ENCODE measurements at regions not wholly inside any gene's neighbourhood (a gene's known extent, or its start where the extent isn't known, plus 50 kb on each side); places are given as distances from the start of the nearest gene placed in this dataset.

DNA sequence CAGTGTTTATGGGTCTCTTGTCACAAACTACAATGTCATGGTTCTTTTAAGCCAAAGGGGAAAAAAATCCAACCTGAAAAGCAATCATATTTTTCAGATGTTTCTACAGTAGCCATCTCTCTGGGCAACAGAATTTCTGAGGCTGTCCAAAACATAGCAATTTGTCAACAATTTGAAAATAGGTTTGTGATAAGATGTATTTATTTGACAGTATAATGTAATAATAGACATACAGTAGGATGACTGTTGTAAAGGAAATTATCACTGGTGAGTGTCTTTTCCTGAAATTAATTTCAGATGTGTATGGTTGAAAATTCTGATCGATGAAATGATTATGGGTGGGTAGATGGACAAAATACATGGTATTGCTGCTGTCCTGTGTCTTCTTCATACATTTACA lies 1230.1 kb upstream of the CDH2 start:
- Histone ChIP-seq H3K4me1 (no peaks in the 10 kb centered on the region), H3K9me3 (no peaks in the 10 kb centered on the region), H3K27ac (no peak overlapping the region), H3K4me3 (no peak overlapping the region), H3K4me2 (no peak overlapping the region)
- no peak for FAIRE-seq
- no peak for ATAC-seq
- TF ChIP-seq GATA3 (IDR thresholded peaks at IDR 0.05; ENCODE audit: borderline replicate concordance) (no peak), ESRRA (IDR thresholded peaks at IDR 0.05; ENCODE audit: borderline replicate concordance, low read length) (no peak), SREBF2 (IDR thresholded peaks at IDR 0.05) (no peak), RAD21 (conservative IDR thresholded peaks at IDR 0.05 in 1 of 2, IDR thresholded peaks at IDR 0.05 in 1 of 2) (no peak), TP53 (CRISPR knock-in tag; IDR thresholded peaks at IDR 0.05) (no peak), ZC3H11A (IDR thresholded peaks at IDR 0.05) (no peak), ZFP36 (IDR thresholded peaks at IDR 0.05; ENCODE audit: borderline replicate concordance, partially characterized antibody) (no peak), ZSCAN20 (CRISPR knock-in tag; IDR thresholded peaks at IDR 0.05) (no peak), RARB (CRISPR knock-in tag; IDR thresholded peaks at IDR 0.05) (no peak), NPAS2 (CRISPR knock-in tag; IDR thresholded peaks at IDR 0.05; ENCODE audit: borderline replicate concordance) (no peak), FOSB (CRISPR knock-in tag; IDR thresholded peaks at IDR 0.05) (no peak)
- TF ChIP-seq, protein P1, sequence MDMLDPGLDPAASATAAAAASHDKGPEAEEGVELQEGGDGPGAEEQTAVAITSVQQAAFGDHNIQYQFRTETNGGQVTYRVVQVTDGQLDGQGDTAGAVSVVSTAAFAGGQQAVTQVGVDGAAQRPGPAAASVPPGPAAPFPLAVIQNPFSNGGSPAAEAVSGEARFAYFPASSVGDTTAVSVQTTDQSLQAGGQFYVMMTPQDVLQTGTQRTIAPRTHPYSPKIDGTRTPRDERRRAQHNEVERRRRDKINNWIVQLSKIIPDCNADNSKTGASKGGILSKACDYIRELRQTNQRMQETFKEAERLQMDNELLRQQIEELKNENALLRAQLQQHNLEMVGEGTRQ (IDR thresholded peaks at IDR 0.05): no peak
- TF ChIP-seq, protein P2, sequence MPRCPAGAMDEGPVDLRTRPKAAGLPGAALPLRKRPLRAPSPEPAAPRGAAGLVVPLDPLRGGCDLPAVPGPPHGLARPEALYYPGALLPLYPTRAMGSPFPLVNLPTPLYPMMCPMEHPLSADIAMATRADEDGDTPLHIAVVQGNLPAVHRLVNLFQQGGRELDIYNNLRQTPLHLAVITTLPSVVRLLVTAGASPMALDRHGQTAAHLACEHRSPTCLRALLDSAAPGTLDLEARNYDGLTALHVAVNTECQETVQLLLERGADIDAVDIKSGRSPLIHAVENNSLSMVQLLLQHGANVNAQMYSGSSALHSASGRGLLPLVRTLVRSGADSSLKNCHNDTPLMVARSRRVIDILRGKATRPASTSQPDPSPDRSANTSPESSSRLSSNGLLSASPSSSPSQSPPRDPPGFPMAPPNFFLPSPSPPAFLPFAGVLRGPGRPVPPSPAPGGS (IDR thresholded peaks at IDR 0.05): no peak
- TF ChIP-seq, protein P3, sequence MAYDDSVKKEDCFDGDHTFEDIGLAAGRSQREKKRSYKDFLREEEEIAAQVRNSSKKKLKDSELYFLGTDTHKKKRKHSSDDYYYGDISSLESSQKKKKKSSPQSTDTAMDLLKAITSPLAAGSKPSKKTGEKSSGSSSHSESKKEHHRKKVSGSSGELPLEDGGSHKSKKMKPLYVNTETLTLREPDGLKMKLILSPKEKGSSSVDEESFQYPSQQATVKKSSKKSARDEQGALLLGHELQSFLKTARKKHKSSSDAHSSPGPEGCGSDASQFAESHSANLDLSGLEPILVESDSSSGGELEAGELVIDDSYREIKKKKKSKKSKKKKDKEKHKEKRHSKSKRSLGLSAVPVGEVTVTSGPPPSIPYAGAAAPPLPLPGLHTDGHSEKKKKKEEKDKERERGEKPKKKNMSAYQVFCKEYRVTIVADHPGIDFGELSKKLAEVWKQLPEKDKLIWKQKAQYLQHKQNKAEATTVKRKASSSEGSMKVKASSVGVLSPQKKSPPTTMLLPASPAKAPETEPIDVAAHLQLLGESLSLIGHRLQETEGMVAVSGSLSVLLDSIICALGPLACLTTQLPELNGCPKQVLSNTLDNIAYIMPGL (CRISPR knock-in tag; IDR thresholded peaks at IDR 0.05; ENCODE audit: borderline replicate concordance): no peak
- TF ChIP-seq, protein P4, sequence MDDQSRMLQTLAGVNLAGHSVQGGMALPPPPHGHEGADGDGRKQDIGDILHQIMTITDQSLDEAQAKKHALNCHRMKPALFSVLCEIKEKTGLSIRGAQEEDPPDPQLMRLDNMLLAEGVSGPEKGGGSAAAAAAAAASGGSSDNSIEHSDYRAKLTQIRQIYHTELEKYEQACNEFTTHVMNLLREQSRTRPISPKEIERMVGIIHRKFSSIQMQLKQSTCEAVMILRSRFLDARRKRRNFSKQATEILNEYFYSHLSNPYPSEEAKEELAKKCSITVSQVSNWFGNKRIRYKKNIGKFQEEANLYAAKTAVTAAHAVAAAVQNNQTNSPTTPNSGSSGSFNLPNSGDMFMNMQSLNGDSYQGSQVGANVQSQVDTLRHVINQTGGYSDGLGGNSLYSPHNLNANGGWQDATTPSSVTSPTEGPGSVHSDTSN (IDR thresholded peaks at IDR 0.05): no peak
- WGBS (ENCODE audit: missing lambda C conversion rate): 9% methylated on average over 1 of the region's 1 CpG
- no peak for DNase-seq (ENCODE audit: low read depth in 1 of 2, low spot score in 1 of 2)
- CTCF ChIA-PET: no interaction called here
- POLR2A ChIA-PET: no interaction called here

DNA sequence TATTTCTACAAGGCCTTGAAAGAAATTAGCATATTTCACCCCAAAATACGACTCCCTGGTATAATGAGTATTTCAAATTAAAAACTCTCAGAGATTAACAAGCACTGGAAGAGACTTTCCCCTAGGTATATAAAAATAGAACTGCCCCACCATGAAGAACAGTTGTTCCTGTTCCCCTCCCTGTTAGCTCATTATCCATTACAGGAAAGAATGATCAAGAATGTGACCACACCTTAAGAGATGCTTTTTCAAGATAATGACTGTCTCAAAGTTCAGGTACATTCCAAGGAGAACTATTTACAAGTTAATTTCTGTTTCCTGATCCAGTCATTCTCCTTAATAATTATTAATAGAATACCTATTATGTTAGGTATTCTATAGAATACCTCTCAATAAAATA lies 1220.6 kb upstream of the CDH2 start:
- Histone ChIP-seq H3K27ac (no peak overlapping the region), H3K4me2 (no peak overlapping the region), H3K4me1 (no peaks in the 10 kb centered on the region), H3K4me3 (no peak overlapping the region), H3K9me3 (no peaks in the 10 kb centered on the region)
- ChIA-PET POLR2A (no interaction called here), CTCF (no interaction called here)
- FAIRE-seq (no peak), DNase-seq (ENCODE audit: low read depth in 1 of 2, low spot score in 1 of 2) (no peak), ATAC-seq (no peak)
- WGBS (ENCODE audit: missing lambda C conversion rate): 48% methylated on average over 1 of the region's 1 CpG
- TF ChIP-seq, protein P5, sequence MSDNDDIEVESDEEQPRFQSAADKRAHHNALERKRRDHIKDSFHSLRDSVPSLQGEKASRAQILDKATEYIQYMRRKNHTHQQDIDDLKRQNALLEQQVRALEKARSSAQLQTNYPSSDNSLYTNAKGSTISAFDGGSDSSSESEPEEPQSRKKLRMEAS (IDR thresholded peaks at IDR 0.05): no peak
- TF ChIP-seq, protein P6, sequence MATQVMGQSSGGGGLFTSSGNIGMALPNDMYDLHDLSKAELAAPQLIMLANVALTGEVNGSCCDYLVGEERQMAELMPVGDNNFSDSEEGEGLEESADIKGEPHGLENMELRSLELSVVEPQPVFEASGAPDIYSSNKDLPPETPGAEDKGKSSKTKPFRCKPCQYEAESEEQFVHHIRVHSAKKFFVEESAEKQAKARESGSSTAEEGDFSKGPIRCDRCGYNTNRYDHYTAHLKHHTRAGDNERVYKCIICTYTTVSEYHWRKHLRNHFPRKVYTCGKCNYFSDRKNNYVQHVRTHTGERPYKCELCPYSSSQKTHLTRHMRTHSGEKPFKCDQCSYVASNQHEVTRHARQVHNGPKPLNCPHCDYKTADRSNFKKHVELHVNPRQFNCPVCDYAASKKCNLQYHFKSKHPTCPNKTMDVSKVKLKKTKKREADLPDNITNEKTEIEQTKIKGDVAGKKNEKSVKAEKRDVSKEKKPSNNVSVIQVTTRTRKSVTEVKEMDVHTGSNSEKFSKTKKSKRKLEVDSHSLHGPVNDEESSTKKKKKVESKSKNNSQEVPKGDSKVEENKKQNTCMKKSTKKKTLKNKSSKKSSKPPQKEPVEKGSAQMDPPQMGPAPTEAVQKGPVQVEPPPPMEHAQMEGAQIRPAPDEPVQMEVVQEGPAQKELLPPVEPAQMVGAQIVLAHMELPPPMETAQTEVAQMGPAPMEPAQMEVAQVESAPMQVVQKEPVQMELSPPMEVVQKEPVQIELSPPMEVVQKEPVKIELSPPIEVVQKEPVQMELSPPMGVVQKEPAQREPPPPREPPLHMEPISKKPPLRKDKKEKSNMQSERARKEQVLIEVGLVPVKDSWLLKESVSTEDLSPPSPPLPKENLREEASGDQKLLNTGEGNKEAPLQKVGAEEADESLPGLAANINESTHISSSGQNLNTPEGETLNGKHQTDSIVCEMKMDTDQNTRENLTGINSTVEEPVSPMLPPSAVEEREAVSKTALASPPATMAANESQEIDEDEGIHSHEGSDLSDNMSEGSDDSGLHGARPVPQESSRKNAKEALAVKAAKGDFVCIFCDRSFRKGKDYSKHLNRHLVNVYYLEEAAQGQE (IDR thresholded peaks at IDR 0.05): no peak
- TF ChIP-seq RAD21 (conservative IDR thresholded peaks at IDR 0.05 in 1 of 2, IDR thresholded peaks at IDR 0.05 in 1 of 2) (no peak), ZC3H11A (IDR thresholded peaks at IDR 0.05) (no peak), CHD4 (IDR thresholded peaks at IDR 0.05; ENCODE audit: borderline replicate concordance) (no peak), KDM1A (IDR thresholded peaks at IDR 0.05; ENCODE audit: low read depth) (no peak)
- TF ChIP-seq, protein P3 (CRISPR knock-in tag; IDR thresholded peaks at IDR 0.05; ENCODE audit: borderline replicate concordance): no peak
